A549 (cell line): ENCODE measurements at regions not wholly inside any gene's neighbourhood (a gene's known extent, or its start where the extent isn't known, plus 50 kb on each side); places are given as distances from the start of the nearest gene placed in this dataset.

ENCODE experiments used
- ATAC-seq, 2 experiments: fragments of 200-7000 bp in 1 of 2; fragments of >200 bp in 1 of 2; cut with Nextera tagmentation in 1 of 2; cut with Tn5 transposase in 1 of 2; 3 replicates each; pipeline versions ENCODE4 v1.8.0 to v1.9.1; 2018 to 2020; ENCODE audit warnings: mild to moderate bottlenecking in 1 of 2, moderate library complexity in 1 of 2
- CTCF ChIA-PET: fragments of 300-600 bp; sonication (Branson Sonifier 250); formaldehyde crosslinking; extraction: SDS; loops from one replicate; lab custom pipeline; 2021; ENCODE audit warnings: antibody characterized with exemption, inconsistent platforms; lab: Yijun Ruan, JAX
- POLR2A ChIA-PET: fragments of 350-600 bp; formaldehyde crosslinking; extraction: SDS; loops from one replicate; lab custom pipeline; 2021; ENCODE audit warnings: antibody characterized with exemption, inconsistent platforms; lab: Yijun Ruan, JAX
- DNase-seq, 2 experiments: peaks; one replicate each; pipeline versions ENCODE4 v3.0.0 to v3.0.0-alpha.2; 2011 to 2016; ENCODE audit warnings: low read depth in 1 of 2, low spot score in 1 of 2
- FAIRE-seq: peaks from 2 replicates; lab custom pipeline; 2011; peaks lifted over from hg19 to GRCh38; lab: Jason Lieb, UNC
- H3K27ac ChIP-seq, 2 experiments: fragments of >200 bp; sonication (Bioruptor Twin); formaldehyde crosslinking; 3 replicates each; pipeline ENCODE4 v1.5.1; 2016 to 2017
- H3K4me1 ChIP-seq: fragments of >200 bp; sonication (Bioruptor Twin); formaldehyde crosslinking; 3 replicates; pipeline ENCODE4 v1.6.1; 2016
- H3K4me2 ChIP-seq: fragments of >200 bp; sonication (Bioruptor Twin); formaldehyde crosslinking; 3 replicates; pipeline ENCODE4 v1.6.1; 2016
- H3K4me3 ChIP-seq: fragments of >200 bp; sonication (Bioruptor Twin); formaldehyde crosslinking; 3 replicates; pipeline ENCODE4 v1.5.1; 2016
- H3K9me3 ChIP-seq: fragments of >200 bp; sonication (Bioruptor Twin); formaldehyde crosslinking; 3 replicates; pipeline ENCODE4 v1.6.1; 2016
- BHLHE40 ChIP-seq: IDR thresholded peaks from 2 replicates; pipeline ENCODE4 v1.6.1; 2012; ENCODE audit warnings: low read depth, low read length, inconsistent platforms
- CHD2 ChIP-seq: fragments of 150-350 bp; IDR thresholded peaks from 2 replicates; pipeline ENCODE4 v1.6.1; 2014; ENCODE audit warnings: low read length; ENCODE audit not compliant: partially characterized antibody
- CHD4 ChIP-seq: fragments of 200-600 bp; sonication (generic); IDR thresholded peaks from 2 replicates; pipeline ENCODE4 v1.6.1; 2016; ENCODE audit warnings: antibody characterized with exemption, mild to moderate bottlenecking, borderline replicate concordance
- EHF ChIP-seq: fragments of 250-450 bp; sonication (Bioruptor Pico); IDR thresholded peaks from 2 replicates; pipeline ENCODE4 v1.5.0; 2020; ENCODE audit warnings: mild to moderate bottlenecking
- EP300 ChIP-seq, 2 experiments: fragments of >200 bp; sonication (Bioruptor Twin); formaldehyde crosslinking; IDR thresholded peaks; 2 replicates in 1 of 2; 3 replicates in 1 of 2; pipeline ENCODE4 v1.6.1; 2016 to 2017
- FOSB ChIP-seq: fragments of 250-450 bp; sonication (Bioruptor Pico); IDR thresholded peaks from 2 replicates; pipeline ENCODE4 v1.5.0; 2020; ENCODE audit warnings: mild to moderate bottlenecking, moderate library complexity
- FOXS1 ChIP-seq: fragments of 250-450 bp; sonication (Bioruptor Pico); IDR thresholded peaks from 2 replicates; pipeline ENCODE4 v1.5.0; 2020; ENCODE audit warnings: mild to moderate bottlenecking, moderate library complexity
- HDAC2 ChIP-seq: fragments of 200-600 bp; sonication (generic); IDR thresholded peaks from 2 replicates; pipeline ENCODE4 v1.6.1; 2016
- HOXB5 ChIP-seq: fragments of 250-450 bp; sonication (Bioruptor Pico); IDR thresholded peaks from 2 replicates; pipeline ENCODE4 v1.5.0; 2020; ENCODE audit warnings: mild to moderate bottlenecking, moderate library complexity
- JUN ChIP-seq, 2 experiments: fragments of >200 bp; sonication (Bioruptor Twin); formaldehyde crosslinking; IDR thresholded peaks; 2 replicates in 1 of 2; 3 replicates in 1 of 2; pipeline ENCODE4 v1.6.1; 2016 to 2017
- JUNB ChIP-seq: fragments of >200 bp; sonication (Bioruptor Twin); formaldehyde crosslinking; IDR thresholded peaks from 2 replicates; pipeline ENCODE4 v1.6.1; 2016
- KDM1A ChIP-seq: fragments of 200-600 bp; sonication (generic); IDR thresholded peaks from 2 replicates; pipeline ENCODE4 v1.6.1; 2016; ENCODE audit warnings: low read depth, mild to moderate bottlenecking
- NFE2L2 ChIP-seq: fragments of 150-350 bp; conservative IDR thresholded peaks from 2 replicates; pipeline ENCODE4 v1.6.1; 2014; ENCODE audit warnings: low read length
- PHF8 ChIP-seq: fragments of 200-600 bp; sonication (generic); IDR thresholded peaks from 2 replicates; pipeline ENCODE4 v1.6.1; 2016; ENCODE audit warnings: low read depth, mild to moderate bottlenecking, antibody characterized with exemption, moderate library complexity, borderline replicate concordance
- RARB ChIP-seq: fragments of 250-450 bp; sonication (Bioruptor Pico); IDR thresholded peaks from 2 replicates; pipeline ENCODE4 v1.8.0; 2021; ENCODE audit warnings: mild to moderate bottlenecking, moderate library complexity
- RNF2 ChIP-seq: fragments of 200-600 bp; sonication (generic); IDR thresholded peaks from 2 replicates; pipeline ENCODE4 v1.6.1; 2016; ENCODE audit warnings: low read depth, mild to moderate bottlenecking, antibody characterized with exemption, moderate library complexity, borderline replicate concordance
- TFCP2L1 ChIP-seq: fragments of 250-450 bp; sonication (Bioruptor Pico); IDR thresholded peaks from 2 replicates; pipeline ENCODE4 v1.5.0; 2021; ENCODE audit warnings: mild to moderate bottlenecking
- TP53 ChIP-seq: fragments of 250-450 bp; sonication (Bioruptor Pico); IDR thresholded peaks from 2 replicates; pipeline ENCODE4 v1.5.0; 2021; ENCODE audit warnings: mild to moderate bottlenecking, moderate library complexity
- ZSCAN20 ChIP-seq: fragments of 250-450 bp; sonication (Bioruptor Pico); IDR thresholded peaks from 2 replicates; pipeline ENCODE4 v1.8.0; 2022; ENCODE audit warnings: mild to moderate bottlenecking, moderate library complexity
- WGBS: methylation state at CpG from one replicate; pipeline ENCODE4 v1.1.6; 2017; ENCODE audit errors: missing lambda C conversion rate; 5-methylcytosine and 5-hydroxymethylcytosine counted together
- TF ChIP-seq, protein P1 (sequence below): fragments of 250-450 bp; sonication (Bioruptor Pico); IDR thresholded peaks from 2 replicates; pipeline ENCODE4 v1.5.0; 2021; ENCODE audit warnings: mild to moderate bottlenecking, moderate library complexity, borderline replicate concordance
- TF ChIP-seq, protein P2 (sequence below): fragments of >200 bp; sonication (Bioruptor Twin); formaldehyde crosslinking; IDR thresholded peaks from 3 replicates; pipeline ENCODE4 v1.5.1; 2016
- TF ChIP-seq, protein P3 (sequence below): fragments of 250-450 bp; sonication (Bioruptor Pico); IDR thresholded peaks from 2 replicates; pipeline ENCODE4 v1.5.0; 2020; ENCODE audit warnings: low read depth, mild to moderate bottlenecking, moderate library complexity
- TF ChIP-seq, protein P4 (sequence below): fragments of 450-650 bp; IDR thresholded peaks from 2 replicates; pipeline ENCODE4 v1.6.1; 2014; ENCODE audit warnings: antibody characterized with exemption
- TF ChIP-seq, protein P5 (sequence below): IDR thresholded peaks from 2 replicates; pipeline ENCODE4 v1.6.1; 2012; ENCODE audit warnings: low read depth, borderline replicate concordance
- TF ChIP-seq, protein P6 (sequence below): fragments of >200 bp; sonication (Bioruptor Twin); formaldehyde crosslinking; IDR thresholded peaks from 2 replicates; pipeline ENCODE4 v1.6.1; 2016
- TF ChIP-seq, protein P7 (sequence below): IDR thresholded peaks from 2 replicates; pipeline ENCODE4 v1.6.1; 2012

DNA sequence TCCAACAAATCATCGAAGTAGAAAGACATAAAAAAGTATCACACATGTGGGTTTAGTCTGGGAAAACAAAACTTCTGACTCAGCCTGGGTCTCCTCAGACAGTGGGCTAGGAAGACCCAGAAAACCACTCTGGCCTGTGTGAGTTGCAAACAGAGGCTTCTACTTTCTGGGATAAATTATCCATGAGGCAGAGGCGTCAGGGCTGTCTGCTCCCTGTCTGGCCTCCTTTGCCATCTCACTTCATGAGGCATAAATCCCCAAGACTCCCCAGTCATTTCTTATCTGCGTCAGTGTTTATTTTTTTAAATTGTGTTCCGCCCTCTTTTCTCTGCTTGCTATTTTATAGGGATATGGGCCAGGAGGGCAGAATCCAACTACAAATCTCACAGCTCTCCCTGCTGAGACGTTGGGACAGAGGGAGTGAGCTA is 80.6 kb upstream of the TRABD2B start:
- ATAC-seq (no peak), DNase-seq (no peak), FAIRE-seq (no peak)
- 6% methylated on average over 5 of the region's 5 CpGs for WGBS
- H3K4me2 ChIP-seq = no peak overlapping the region
- H3K9me3 ChIP-seq = no peaks in the 10 kb centered on the region
- TF ChIP-seq, protein P1, sequence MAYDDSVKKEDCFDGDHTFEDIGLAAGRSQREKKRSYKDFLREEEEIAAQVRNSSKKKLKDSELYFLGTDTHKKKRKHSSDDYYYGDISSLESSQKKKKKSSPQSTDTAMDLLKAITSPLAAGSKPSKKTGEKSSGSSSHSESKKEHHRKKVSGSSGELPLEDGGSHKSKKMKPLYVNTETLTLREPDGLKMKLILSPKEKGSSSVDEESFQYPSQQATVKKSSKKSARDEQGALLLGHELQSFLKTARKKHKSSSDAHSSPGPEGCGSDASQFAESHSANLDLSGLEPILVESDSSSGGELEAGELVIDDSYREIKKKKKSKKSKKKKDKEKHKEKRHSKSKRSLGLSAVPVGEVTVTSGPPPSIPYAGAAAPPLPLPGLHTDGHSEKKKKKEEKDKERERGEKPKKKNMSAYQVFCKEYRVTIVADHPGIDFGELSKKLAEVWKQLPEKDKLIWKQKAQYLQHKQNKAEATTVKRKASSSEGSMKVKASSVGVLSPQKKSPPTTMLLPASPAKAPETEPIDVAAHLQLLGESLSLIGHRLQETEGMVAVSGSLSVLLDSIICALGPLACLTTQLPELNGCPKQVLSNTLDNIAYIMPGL (CRISPR knock-in tag) = no peak
- TF ChIP-seq KDM1A (no peak), EP300 (IDR thresholded peaks at IDR 0.05) (no peak), TP53 (CRISPR knock-in tag) (no peak), ZSCAN20 (no peak), HDAC2 (no peak), CHD2 (no peak), BHLHE40 (no peak), JUNB (no peak), TFCP2L1 (no peak), PHF8 (no peak), JUN (IDR thresholded peaks at IDR 0.05) (no peak), EHF (CRISPR knock-in tag) (no peak), FOSB (CRISPR knock-in tag) (no peak), RNF2 (no peak), HOXB5 (CRISPR knock-in tag) (no peak)
- TF ChIP-seq, protein P2, sequence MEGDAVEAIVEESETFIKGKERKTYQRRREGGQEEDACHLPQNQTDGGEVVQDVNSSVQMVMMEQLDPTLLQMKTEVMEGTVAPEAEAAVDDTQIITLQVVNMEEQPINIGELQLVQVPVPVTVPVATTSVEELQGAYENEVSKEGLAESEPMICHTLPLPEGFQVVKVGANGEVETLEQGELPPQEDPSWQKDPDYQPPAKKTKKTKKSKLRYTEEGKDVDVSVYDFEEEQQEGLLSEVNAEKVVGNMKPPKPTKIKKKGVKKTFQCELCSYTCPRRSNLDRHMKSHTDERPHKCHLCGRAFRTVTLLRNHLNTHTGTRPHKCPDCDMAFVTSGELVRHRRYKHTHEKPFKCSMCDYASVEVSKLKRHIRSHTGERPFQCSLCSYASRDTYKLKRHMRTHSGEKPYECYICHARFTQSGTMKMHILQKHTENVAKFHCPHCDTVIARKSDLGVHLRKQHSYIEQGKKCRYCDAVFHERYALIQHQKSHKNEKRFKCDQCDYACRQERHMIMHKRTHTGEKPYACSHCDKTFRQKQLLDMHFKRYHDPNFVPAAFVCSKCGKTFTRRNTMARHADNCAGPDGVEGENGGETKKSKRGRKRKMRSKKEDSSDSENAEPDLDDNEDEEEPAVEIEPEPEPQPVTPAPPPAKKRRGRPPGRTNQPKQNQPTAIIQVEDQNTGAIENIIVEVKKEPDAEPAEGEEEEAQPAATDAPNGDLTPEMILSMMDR = no peak
- TF ChIP-seq, protein P3, sequence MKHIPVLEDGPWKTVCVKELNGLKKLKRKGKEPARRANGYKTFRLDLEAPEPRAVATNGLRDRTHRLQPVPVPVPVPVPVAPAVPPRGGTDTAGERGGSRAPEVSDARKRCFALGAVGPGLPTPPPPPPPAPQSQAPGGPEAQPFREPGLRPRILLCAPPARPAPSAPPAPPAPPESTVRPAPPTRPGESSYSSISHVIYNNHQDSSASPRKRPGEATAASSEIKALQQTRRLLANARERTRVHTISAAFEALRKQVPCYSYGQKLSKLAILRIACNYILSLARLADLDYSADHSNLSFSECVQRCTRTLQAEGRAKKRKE = no peak
- TF ChIP-seq, protein P4, sequence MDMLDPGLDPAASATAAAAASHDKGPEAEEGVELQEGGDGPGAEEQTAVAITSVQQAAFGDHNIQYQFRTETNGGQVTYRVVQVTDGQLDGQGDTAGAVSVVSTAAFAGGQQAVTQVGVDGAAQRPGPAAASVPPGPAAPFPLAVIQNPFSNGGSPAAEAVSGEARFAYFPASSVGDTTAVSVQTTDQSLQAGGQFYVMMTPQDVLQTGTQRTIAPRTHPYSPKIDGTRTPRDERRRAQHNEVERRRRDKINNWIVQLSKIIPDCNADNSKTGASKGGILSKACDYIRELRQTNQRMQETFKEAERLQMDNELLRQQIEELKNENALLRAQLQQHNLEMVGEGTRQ = no peak
- H3K4me1 ChIP-seq = no peaks in the 10 kb centered on the region
- ChIA-PET CTCF (interaction anchor here (0.9 kb wide), 1 partner anchor 31 kb away, joined by 3 read pairs; no protein-coding TSS in a partner anchor), POLR2A (no interaction called here)
- H3K4me3 ChIP-seq = no peak overlapping the region
- H3K27ac ChIP-seq = no peak overlapping the region

DNA sequence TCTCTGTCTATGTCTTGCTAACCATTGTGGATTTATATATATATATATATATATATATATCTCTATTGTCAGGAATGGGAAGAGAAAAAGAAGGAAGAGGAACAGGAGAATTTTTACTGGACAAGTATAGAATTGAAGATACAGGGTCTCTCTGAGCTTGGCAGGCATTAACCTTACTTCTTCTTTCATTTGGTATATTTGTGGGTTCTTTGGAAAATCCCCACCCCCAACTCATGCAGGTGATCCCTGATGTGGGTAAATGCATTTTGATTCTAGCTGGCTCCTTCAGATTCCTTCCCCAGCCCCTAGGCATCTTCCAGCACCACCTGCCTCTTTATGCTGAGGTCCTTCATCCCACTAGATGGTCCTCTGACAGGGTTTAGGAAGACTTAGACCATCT is 78.8 kb upstream of the TRABD2B start:
- no peak overlapping the region for H3K27ac ChIP-seq
- POLR2A ChIA-PET = no interaction called here
- no peak overlapping the region for H3K4me3 ChIP-seq
- no peaks in the 10 kb centered on the region for H3K9me3 ChIP-seq
- H3K4me2 ChIP-seq = no peak overlapping the region
- TF ChIP-seq, protein P5, sequence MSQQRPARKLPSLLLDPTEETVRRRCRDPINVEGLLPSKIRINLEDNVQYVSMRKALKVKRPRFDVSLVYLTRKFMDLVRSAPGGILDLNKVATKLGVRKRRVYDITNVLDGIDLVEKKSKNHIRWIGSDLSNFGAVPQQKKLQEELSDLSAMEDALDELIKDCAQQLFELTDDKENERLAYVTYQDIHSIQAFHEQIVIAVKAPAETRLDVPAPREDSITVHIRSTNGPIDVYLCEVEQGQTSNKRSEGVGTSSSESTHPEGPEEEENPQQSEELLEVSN = no peak
- TF ChIP-seq, protein P3 = no peak
- TF ChIP-seq NFE2L2 = no peak
- TF ChIP-seq, protein P6, sequence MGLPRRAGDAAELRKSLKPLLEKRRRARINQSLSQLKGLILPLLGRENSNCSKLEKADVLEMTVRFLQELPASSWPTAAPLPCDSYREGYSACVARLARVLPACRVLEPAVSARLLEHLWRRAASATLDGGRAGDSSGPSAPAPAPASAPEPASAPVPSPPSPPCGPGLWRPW = no peak
- TF ChIP-seq RARB = no peak
- no peak for TF ChIP-seq CHD4
- TF ChIP-seq, protein P4 = no peak
- no peak for TF ChIP-seq BHLHE40
- TF ChIP-seq JUN (IDR thresholded peaks at IDR 0.05) = no peak
- TF ChIP-seq, protein P7, sequence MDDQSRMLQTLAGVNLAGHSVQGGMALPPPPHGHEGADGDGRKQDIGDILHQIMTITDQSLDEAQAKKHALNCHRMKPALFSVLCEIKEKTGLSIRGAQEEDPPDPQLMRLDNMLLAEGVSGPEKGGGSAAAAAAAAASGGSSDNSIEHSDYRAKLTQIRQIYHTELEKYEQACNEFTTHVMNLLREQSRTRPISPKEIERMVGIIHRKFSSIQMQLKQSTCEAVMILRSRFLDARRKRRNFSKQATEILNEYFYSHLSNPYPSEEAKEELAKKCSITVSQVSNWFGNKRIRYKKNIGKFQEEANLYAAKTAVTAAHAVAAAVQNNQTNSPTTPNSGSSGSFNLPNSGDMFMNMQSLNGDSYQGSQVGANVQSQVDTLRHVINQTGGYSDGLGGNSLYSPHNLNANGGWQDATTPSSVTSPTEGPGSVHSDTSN = no peak
- no peak for TF ChIP-seq HDAC2
- no peak for TF ChIP-seq RNF2
- TF ChIP-seq FOXS1 (CRISPR knock-in tag) = no peak
- TF ChIP-seq, all 56 proteins: peak for 0
- CTCF ChIA-PET = interaction anchor here (0.9 kb wide), 1 partner anchor 366 kb away, joined by 4 read pairs; no protein-coding TSS in a partner anchor
- ATAC-seq (no peak), DNase-seq (no peak), FAIRE-seq (no peak)
- no peaks in the 10 kb centered on the region for H3K4me1 ChIP-seq
